Skeletal muscle tissue (tissue), 3 donors: ENCODE measurements at regions not wholly inside any gene's neighbourhood (a gene's known extent, or its start where the extent isn't known, plus 50 kb on each side); places are given as distances from the start of the nearest gene placed in this dataset.

Experiments
- H3K27ac ChIP-seq: one replicate; pipeline ENCODE4 v1.7.0; 2013; ENCODE audit warnings: mild to moderate bottlenecking, low read depth, low read length, inconsistent platforms
- H3K27me3 ChIP-seq, 3 donors: one replicate each; pipeline ENCODE4 v1.7.0; 2013; ENCODE audit warnings: low read length in 3 of 3; ENCODE audit not compliant: control insufficient read depth in 3 of 3, insufficient read depth in 3 of 3
- H3K36me3 ChIP-seq, 3 donors: one replicate each; pipeline ENCODE4 v1.7.0; 2013; ENCODE audit warnings: low read length in 3 of 3; ENCODE audit not compliant: control insufficient read depth in 3 of 3, insufficient read depth in 3 of 3
- H3K4me1 ChIP-seq, 3 donors: one replicate each; pipeline ENCODE4 v1.7.0; 2013; ENCODE audit warnings: low read length in 3 of 3, mild to moderate bottlenecking in 3 of 3; ENCODE audit not compliant: control insufficient read depth in 3 of 3, insufficient read depth in 3 of 3
- H3K4me3 ChIP-seq, 3 donors: one replicate each; pipeline ENCODE4 v1.7.0; 2013; ENCODE audit warnings: low read length in 3 of 3
- H3K9ac ChIP-seq, 3 donors: one replicate each; pipeline ENCODE4 v1.7.0; 2013; ENCODE audit warnings: low read length in 3 of 3, mild to moderate bottlenecking in 3 of 3, moderate library complexity in 2 of 3, low read depth in 1 of 3
- H3K9me3 ChIP-seq, 3 donors: one replicate each; pipeline ENCODE4 v1.7.0; 2013; ENCODE audit warnings: low read length in 3 of 3; ENCODE audit not compliant: control insufficient read depth in 3 of 3
- donor health status: Osteomylitis.

DNA sequence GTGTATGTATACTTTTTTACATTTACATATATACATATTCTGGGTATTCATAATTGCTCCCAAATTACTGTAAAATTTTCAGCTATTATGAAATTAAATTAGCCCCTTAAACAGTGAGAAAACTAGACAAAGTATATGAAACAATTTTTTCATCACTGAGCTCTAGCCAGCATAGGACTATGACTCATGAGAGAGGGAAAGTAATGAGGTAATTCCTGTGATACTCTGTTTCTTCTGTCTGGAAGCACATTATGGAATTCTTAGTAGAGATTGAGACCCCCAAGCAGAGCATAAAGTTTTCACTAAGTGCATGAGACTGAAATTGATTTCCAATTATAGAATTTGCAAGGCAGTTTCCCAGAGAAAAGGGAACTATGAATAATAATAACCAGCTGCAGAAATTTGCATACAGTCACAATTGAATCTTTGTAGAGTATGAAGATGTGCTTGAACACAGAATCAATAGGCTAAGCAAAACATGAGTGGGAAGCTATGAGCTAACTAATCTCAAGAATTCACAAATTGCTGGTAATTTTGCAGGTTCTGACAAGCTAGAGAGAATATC, 779.3 kb downstream of the ARAP2 start:
- H3K4me1 ChIP-seq: no peaks in the 10 kb centered on the region
- peaks cover 0 to 3% (median 2%) of the 10 kb centered on the region in 3 donors for H3K9me3 ChIP-seq
- H3K27me3 ChIP-seq: no peaks in the 10 kb centered on the region
- no peaks in the 10 kb centered on the region for H3K36me3 ChIP-seq
- no peak overlapping the region for H3K27ac ChIP-seq
- H3K4me3 ChIP-seq: no peak overlapping the region
- no peak overlapping the region for H3K9ac ChIP-seq

DNA sequence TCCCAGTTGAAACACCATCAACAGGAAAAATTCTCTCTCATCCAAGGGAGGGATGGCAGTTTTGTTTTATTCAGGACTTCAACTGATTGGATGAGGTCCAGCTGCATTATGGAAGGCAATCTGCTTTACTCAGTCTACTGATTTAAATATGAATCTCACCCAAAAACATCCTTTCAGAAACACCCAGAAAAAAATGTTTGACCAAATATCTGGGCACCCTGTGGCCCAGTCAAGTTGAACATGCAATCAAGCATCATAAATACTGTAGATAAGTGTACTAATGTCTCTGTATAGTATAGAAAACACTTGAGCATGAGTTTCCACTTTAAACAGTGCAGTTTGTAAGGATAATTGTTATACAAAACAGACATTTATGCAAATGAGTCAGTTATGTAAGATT, 753.2 kb downstream of the ARAP2 start:
- Histone ChIP-seq H3K27me3 (no peaks in the 10 kb centered on the region), H3K27ac (no peak overlapping the region)

DNA sequence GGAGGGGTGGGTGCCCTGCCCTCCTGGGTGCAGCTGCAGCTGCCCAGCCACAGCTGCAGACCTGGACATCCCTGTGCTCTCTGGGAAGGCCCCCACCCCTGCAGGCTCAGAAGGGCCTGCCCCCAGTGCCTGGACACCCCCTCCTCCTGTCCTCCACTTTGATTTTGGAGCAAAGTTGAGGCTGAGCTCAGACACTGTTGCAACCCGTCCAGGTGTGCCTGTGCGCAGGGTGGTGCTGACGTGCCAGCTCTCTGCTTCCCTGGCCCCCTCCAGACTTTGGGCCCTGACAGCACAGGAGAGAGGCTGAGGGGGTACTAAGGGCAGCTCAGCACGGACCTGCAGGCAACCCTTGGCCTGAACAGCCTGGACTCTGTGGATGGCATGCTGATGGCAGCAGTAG, 750.3 kb downstream of the ARAP2 start:
- Histone ChIP-seq H3K27me3 (no peaks in the 10 kb centered on the region), H3K9me3 (no peaks in the 10 kb centered on the region)

More for the DNA sequence above, 753.2 kb downstream of the ARAP2 start:
- Histone ChIP-seq H3K9ac (no peak overlapping the region), H3K4me1 (no peaks in the 10 kb centered on the region), H3K36me3 (no peaks in the 10 kb centered on the region), H3K4me3 (no peak overlapping the region), H3K9me3 (no peaks in the 10 kb centered on the region)

GRCh38 chr4:35494955-35495354, 749.4 kb downstream of the ARAP2 start:
- Histone ChIP-seq H3K4me1 (no peaks in the 10 kb centered on the region), H3K27me3 (no peaks in the 10 kb centered on the region), H3K36me3 (no peaks in the 10 kb centered on the region), H3K9me3 (no peaks in the 10 kb centered on the region), H3K4me3 (no peak overlapping the region), H3K27ac (no peak overlapping the region), H3K9ac (no peak overlapping the region)

More for the DNA sequence above, 750.3 kb downstream of the ARAP2 start:
- Histone ChIP-seq H3K4me1 (no peaks in the 10 kb centered on the region), H3K4me3 (no peak overlapping the region), H3K27ac (no peak overlapping the region), H3K9ac (no peak overlapping the region), H3K36me3 (no peaks in the 10 kb centered on the region)

DNA sequence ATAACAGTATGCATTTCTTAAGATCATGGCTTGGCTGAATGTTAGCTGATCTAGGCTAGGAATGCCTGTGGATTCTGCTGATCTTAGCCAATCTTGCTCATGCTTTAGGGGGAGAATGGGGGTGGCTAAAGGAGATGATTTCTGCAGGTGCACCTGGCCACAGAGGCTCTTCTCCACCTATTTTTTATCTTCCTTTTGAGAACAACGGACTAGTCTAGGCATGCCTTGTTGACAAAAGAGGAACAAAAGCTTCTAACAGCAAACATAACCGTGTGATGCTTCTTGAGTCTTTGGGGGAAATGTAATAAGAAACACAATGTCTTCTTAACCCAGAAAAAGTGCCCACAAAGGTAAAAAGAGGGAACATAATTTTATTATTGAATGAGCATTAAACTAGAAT, 743.5 kb downstream of the ARAP2 start:
- H3K4me1 ChIP-seq: no peaks in the 10 kb centered on the region
- H3K36me3 ChIP-seq: no peaks in the 10 kb centered on the region

DNA sequence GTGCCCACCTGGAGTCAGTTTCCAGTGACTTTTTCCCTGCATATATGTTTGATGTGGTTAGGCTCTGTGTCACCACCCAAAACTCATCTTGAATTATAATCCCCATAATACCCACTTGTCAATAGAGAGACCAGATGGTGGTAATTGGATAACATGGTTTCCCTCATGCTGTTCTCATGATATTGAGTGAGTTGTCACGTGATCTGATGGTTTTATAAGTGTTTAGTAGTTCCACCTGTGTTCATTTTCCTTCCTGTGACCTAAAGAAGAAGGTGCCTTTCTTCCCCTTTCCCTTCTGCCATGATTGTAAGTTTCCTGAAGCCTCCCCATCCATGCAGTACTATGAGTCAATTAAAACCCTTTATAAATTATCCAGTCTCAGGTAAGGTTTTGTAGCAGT, 740.9 kb downstream of the ARAP2 start:
- no peak overlapping the region for H3K9ac ChIP-seq
- H3K4me1 ChIP-seq: no peaks in the 10 kb centered on the region

More for the DNA sequence above, 743.5 kb downstream of the ARAP2 start:
- Histone ChIP-seq H3K4me3 (no peak overlapping the region), H3K9me3 (no peaks in the 10 kb centered on the region), H3K27me3 (no peaks in the 10 kb centered on the region), H3K9ac (no peak overlapping the region), H3K27ac (no peak overlapping the region)

DNA sequence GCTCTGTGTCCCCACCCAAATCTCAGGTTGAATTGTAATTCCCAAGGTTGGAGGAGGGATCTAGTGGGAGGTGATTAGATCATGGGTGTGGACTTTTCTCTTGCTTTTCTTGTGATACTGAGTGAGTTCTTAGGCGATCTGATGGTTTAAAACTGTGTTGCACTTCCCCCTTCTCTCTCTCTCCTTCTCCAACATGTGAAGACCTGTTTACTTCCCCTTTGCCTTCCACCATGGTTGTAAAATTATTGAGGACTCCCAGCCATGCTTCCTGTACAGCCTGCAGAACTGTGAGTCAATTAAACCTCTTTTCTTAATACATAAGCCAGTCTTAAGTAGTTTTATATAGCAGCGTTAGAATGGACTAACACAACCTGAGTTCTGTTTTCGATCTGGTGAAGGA, 738.2 kb downstream of the ARAP2 start:
- Histone ChIP-seq H3K27ac (no peak overlapping the region), H3K36me3 (no peaks in the 10 kb centered on the region), H3K27me3 (no peaks in the 10 kb centered on the region), H3K4me3 (no peak overlapping the region), H3K9me3 (no peaks in the 10 kb centered on the region), H3K9ac (no peak overlapping the region), H3K4me1 (no peaks in the 10 kb centered on the region)

More for the DNA sequence above, 740.9 kb downstream of the ARAP2 start:
- Histone ChIP-seq H3K27ac (no peak overlapping the region), H3K9me3 (no peaks in the 10 kb centered on the region), H3K27me3 (no peaks in the 10 kb centered on the region), H3K36me3 (no peaks in the 10 kb centered on the region), H3K4me3 (no peak overlapping the region)

GRCh38 chr4:35511851-35512250, 732.5 kb downstream of the ARAP2 start:
- Histone ChIP-seq H3K27me3 (no peaks in the 10 kb centered on the region), H3K36me3 (no peaks in the 10 kb centered on the region), H3K27ac (no peak overlapping the region), H3K9ac (no peak overlapping the region), H3K4me1 (no peaks in the 10 kb centered on the region), H3K9me3 (no peaks in the 10 kb centered on the region), H3K4me3 (no peak overlapping the region)

- Histone ChIP-seq H3K9ac (no peak overlapping the region), H3K9me3 (no peaks in the 10 kb centered on the region), H3K36me3 (no peaks in the 10 kb centered on the region), H3K4me1 (no peaks in the 10 kb centered on the region), H3K4me3 (no peak overlapping the region), H3K27ac (no peak overlapping the region), H3K27me3 (no peaks in the 10 kb centered on the region)
These were observed 728.2 kb downstream of the ARAP2 start for GRCh38 chr4:35516102-35516501.

DNA sequence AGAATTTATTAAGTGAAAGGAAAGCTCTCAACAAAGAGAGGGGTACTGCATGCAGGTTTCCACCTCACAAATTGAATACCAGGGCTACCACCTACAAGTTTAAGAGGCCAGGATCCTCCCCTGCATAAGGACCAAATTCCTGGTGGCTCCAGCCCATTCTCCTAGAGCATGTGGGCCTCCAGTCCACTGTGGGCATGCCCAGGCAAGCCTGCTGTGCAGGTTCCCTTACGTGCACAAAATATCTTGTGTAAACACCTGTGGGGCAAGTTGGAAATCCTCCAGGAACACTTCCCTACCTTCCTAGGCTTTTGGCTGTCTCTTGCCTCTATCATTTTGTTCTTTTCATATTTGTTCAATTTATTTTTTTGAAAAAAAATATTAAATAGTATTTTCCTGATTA, 724.3 kb downstream of the ARAP2 start:
- Histone ChIP-seq H3K9me3 (no peaks in the 10 kb centered on the region), H3K4me1 (no peaks in the 10 kb centered on the region), H3K27ac (no peak overlapping the region), H3K4me3 (no peak overlapping the region), H3K9ac (no peak overlapping the region), H3K36me3 (no peaks in the 10 kb centered on the region), H3K27me3 (no peaks in the 10 kb centered on the region)

- H3K36me3 ChIP-seq: no peaks in the 10 kb centered on the region
- H3K4me1 ChIP-seq: no peaks in the 10 kb centered on the region
- H3K9ac ChIP-seq: no peak overlapping the region
- no peaks in the 10 kb centered on the region for H3K9me3 ChIP-seq
- H3K27ac ChIP-seq: no peak overlapping the region
- no peak overlapping the region for H3K4me3 ChIP-seq
- H3K27me3 ChIP-seq: no peaks in the 10 kb centered on the region
These were observed 722.6 kb downstream of the ARAP2 start for GRCh38 chr4:35521682-35522081.
